Cerebellar nuclear complex (tissue), 1 donor: ENCODE measurements at regions not wholly inside any gene's neighbourhood (a gene's known extent, or its start where the extent isn't known, plus 50 kb on each side); places are given as distances from the start of the nearest gene placed in this dataset.

Source experiments
- DNase-seq, 2 experiments: peaks; one replicate each; lab custom pipeline; 2025; lab: John Stamatoyannopoulos, UW

DNA sequence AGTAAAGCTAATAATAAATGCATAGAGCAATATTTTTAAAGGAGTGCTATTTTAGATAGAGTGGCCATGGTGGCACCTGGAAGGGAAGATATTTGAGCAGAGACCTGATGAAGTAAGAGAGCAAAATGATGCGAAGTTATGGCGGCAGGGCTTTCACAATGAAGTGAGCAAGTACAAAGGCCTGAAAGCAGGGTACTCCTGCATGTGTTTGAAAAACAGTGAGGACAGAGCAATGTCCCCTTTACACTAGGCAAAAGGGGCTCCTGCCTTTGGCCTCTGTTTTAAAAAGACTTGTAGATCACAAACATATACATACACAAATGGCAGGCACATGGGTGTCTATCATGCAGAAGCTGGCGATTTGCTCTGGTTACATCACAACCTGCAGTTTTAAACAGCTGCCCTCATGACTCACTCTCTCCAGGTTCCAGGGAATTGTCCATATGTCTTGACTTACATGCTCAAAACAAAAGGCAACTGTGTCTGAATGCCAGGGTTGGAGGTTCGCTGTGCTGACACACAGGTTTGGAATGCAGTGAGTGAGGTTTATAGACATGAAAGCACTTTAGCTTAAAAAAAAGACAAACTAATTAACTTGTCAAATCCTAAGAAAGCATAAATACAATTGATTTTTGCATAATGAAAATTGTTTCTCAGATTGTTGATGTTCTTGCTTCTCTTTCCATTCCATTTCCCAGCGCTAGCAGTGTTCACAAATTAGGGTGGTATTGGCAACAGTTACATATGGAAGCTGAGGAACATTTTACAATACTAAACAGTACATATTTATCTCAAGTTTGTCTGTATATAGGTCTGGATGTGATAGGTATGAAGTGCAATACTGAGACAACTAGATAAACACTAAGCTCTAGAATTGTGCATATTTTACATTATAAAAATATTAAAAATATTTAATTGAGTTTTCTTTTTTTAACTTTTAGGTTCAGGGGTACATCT is 313.9 kb downstream of the BARHL2 start:
- no peak for DNase-seq

DNA sequence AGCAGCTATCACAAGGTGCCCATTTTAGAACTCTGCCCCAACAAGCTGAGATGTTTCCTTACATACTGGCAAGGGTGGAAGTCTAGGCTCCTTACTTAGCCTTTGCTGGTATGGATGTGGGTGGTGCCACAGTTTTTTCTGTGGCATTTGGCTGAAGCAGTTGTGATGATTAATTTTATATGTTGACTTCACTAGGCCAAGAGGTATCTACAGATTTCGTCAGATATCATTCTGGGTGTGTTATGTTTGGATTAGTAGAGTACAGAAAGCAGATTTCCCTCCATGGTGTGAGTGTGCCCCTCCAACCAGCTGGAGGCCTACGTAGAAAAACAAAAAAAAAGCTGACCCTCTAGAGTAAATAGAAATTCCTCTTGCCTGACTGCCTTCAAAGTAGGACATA is 317.0 kb downstream of the BARHL2 start:
- DNase-seq, result no peak

DNA sequence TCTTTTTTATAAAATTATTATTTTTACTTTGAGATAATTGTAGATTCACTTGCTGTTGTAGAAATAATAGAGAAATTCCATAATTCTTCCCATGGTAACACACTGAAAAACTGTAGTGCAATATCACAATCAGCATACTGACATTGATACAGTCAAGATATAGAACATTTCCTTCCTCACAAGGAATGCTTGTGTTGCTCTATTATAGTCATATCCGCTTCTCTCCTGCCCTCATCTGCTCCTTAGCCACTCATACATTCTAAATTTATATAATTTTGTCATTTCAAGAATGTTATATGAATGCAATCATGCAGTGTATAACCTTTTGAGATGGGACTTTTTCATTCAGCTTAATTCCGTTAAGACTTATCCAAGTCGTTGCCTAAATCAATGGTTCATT is 320.2 kb downstream of the BARHL2 start:
- DNase-seq, result no peak

DNA sequence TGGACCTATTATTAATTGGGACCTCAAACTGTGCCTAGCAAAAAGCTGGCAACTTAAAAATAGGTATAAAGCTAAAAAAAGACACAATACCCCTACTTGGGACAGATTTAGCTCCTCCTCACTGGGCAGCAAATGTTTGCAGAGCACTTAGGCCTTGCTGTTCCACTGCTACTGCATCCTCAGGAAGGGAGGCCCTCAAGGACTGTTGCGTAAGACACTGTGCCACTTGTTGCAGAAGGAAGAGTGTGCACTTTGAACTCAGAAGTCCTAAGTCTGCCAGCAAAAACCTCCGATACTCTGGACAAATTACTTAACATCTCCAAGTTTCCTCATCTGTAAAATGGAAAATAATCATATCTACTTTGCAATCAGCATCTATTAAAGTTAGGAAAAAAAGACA is 322.9 kb downstream of the BARHL2 start:
- no peak for DNase-seq

DNA sequence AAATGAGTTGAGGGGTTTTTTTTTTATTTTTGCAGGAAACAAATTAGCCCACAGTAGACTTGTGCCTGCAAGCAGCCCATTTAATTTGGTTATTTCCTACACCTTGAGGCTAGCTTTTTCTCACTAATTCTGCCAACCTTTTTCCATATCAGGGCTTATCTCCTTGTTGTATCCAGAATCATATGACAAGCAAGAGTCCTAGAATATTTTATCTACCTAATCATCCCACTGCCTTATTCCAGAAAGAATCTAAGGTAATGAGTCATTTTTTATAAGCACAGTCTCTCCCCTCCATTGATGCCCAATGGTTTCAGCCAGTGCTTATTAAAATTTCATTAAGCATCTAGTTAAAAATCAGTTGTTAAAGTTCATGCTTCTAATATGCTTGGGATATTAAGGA is 324.1 kb downstream of the BARHL2 start:
- no peak for DNase-seq

DNA sequence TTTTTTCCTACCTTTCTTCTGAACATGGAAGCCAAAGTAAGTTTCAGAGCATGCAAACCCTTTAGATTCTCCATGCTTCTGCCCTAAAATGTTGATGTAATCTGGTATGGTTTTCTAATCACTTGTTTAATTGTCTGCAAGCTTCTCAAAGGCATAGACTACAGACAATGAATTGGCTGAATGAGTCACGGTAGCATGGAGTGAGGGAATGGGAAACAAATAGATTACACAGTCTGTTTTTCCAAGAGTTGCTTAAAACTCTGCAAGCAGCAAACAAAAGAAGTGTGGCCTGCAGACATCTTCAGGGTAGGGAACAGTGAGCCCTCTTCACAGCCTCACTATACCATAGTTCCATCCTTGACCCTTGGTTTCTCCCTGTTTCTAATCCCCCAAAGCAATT is 326.0 kb downstream of the BARHL2 start:
- DNase-seq, result no peak

DNA sequence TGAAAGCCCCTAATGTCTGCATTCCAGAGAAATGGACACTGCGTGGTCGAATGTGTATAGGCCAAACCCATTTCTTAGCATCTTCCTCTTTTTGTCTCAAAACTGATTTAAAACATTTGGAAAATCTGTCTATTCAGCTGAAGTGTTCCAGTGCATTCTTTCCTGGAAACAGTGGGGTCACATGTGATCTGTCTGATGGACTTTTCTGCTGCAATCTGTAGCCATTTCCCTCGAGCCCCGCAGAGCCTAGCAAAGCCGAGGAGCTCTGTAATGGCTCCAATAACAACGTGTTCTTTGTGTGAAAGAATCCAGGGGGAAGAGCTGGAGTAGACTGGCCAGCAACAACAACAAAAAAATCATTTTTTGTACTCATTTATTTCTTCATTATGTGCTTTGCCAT is 329.3 kb downstream of the BARHL2 start:
- no peak for DNase-seq

DNA sequence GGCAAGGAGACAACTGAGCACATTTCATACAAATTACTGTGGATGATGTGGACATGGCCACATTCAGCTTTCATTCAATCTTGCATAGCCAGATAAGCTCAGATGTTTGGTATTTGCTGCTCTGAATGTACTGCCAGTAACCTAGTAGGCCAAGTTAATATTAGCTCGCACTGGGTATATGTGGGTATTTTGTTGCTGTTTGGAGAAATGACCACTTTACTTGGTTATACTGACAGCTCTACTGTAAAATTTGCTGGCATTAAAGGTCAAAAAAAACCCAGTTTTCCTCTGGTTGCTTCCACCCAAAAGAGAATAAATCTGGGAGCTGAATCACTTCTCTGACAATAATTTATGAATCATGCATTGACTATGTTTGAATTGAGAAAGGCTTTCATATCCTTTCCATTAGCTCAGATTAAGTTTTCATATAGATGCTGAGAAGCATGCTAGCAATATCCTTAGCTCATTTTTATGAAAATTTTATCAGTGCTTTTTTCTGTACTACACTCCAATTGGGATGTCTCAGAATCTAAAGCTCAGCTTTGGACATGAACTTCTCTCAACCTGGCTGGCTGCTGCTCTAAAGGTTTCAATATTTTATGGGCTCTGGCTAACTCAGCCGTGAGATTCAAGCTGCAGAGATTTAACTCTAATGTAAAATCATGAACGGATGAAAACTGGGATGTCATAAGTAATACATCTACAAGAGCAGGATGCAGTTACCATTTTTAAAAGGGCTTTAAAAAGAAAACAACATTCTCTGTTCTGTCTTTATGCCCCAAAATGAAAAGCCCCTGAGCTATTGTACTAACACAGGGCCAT is 330.0 kb downstream of the BARHL2 start:
- no peak for DNase-seq

DNA sequence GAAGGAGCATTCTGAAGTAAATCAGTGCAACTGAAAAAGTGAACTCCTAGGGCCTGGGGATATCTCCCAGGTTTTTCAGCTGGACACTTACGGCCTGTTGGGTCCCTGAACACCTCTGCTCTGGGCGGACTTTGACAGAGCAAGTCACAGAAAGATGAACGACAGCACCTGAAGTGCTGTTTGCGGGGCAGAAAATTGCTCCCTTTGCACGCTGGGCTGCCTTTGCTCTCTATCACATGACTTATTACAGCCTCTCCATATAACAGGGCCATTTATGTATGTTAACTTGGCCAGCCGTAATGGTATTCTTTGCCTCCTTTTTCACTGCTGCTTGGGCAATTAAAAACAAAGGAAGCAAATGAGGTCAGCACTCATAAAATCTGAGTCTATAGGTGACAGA is 332.9 kb downstream of the BARHL2 start:
- no peak for DNase-seq

DNA sequence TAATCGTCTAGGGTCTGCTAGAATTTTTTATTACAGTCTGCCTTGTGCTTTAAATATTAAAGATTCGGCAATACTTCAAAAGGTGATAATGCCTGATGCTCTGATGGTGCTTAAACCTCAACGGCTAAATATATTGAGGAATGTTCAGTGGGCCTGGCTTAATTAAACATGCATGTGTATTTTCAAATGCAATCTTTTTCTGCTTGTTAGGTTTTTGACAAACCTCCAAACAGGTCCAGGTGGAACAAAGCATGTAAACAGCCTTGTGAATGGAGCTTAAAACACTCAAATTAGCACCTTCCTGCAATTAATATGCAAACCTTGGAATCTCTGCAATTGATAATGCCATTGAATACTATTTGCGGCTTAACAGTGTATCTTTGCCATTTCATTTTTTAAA is 334.9 kb downstream of the BARHL2 start:
- no peak for DNase-seq

DNA sequence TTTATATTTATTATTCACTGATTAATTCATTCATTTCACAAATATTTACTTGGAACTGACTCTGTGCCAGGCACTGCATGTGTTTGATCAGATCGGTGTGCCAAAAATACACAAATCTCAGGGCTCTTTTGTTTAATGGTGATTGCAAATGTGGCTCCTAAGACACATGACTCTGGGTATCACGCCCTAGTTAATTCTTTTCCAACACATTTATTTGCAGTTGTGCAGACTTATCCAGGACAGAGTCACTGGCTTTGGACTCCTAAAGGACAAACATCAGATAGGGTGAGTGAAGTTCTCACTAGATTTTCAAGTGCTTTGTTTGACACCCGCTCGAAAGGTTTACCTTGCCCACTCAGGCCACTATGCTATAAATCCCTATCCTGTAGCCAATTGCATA is 335.5 kb downstream of the BARHL2 start:
- no peak for DNase-seq

DNA sequence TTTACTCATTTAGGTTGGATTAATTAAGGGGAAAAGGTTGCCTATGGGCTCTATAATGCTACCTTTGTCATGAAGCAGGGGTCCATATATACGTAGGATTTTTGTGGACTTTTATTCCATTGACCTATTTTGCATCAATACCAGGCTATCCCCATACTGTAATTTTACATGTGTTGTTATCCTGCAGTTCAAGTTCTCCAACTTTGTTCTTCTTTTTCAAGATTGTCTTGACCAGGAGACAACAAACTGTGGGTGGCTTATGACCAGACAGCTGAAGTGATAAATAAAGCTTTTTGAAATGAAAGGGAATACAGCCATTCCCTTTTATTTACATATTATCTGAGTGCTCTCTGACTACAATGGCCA is 345.7 kb downstream of the BARHL2 start:
- no peak for DNase-seq

DNA sequence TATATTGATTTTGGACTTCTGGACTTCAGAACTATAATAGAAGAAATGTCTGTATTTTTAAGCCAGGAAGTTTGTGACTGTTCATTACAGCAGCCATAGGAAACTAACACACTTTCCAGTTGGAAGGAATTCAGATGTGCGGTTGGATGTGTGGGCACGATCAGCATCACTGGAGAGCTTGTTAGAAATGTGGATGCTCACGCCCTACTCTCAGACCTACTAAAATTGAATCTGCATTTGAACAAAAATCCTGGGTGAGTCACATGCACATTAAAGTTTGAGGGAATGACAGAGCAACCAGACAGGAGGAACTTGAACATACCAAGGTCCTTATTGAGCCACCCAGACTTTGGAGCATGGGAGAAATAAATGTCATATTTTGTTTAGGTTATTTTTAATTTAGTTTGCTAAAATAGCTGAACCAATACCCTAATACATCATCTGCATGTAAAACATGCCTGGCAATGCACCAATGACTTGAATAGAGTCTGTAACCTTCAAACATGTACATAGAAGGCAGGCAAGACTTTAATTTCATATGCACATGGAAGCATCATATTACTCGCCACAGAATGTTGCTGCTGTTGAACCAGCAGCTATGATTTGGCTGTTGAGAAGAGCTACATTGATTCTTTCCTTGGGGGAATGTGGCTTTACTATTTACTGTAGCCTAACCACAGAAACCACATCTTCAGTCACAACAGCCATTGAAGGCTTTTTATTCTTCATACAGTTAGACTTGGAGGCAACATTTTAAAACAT is 346.2 kb downstream of the BARHL2 start:
- DNase-seq, result no peak

DNA sequence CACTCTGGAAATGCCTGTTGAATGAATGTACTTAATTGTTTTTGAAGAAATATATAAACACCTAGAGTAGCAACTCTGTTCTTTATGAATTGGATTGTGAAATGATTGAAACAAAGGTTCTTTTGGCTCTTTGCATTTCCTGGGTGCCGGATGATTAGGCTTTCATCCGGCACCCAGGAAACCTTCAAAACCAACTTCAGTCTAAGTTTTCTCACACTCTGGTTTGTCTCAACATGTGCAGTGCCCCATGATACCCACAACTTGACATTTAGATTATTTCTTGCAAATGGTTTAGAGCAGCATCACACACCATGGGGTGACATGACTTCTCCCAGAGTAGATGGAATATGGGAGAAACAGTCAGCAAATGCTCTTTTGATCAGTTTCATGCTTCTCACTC is 354.9 kb downstream of the BARHL2 start:
- DNase-seq, result no peak

DNA sequence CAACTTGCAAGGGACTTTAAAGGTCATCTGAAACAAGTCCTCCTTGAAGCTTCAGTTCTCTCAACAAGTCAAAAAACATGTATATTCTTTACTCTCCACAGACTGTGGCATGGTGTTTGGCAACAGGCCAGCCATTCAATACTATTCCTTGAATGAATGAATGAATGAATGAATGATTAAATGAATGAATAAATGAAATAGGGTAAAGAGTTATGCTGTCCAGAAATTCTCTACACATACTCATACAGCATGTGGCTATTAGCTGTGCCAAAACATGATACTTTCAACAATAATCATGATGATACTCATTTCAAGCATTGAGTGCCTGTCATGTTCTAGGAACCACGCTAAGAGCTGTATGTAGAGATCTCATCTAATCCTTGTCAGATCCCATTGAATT is 356.1 kb downstream of the BARHL2 start:
- no peak for DNase-seq

DNA sequence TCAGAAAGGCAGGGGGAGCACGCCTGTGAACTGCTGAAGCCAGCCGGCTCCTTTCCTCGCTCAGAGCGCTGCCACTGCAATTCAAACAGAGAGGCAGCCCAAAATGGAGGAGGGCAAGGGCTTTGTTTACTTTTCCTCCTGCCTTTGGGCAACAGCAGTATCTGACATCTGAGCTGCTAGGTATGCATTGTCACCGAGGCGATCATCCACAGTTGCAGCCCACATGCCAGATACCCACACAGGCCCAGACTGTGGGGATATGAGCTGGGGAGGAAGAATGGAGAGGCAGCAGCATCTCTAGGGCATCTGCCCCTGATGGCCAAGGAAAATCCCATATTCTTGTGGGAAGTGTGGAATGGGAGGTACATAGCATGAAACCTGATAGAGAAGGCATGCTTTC is 357.1 kb downstream of the BARHL2 start:
- no peak for DNase-seq

DNA sequence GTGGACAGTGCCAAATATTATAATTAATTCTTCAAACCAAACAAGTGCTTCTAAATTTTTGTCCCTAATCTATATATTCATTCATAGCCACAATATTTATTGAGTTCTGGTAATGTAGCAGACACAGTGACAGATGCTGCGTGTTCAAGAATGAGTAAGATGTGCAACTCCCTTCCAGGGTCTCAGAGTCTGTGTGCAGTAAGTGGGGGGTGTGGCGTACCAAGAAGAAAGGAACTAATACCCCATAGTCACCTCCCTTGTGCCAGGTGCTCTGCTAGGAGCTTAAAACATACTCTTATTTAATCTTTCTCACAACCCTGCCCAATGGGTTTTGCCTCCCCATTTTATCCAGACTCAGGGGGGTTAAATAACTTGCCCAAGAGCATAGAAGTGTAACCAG is 358.7 kb downstream of the BARHL2 start:
- no peak for DNase-seq

DNA sequence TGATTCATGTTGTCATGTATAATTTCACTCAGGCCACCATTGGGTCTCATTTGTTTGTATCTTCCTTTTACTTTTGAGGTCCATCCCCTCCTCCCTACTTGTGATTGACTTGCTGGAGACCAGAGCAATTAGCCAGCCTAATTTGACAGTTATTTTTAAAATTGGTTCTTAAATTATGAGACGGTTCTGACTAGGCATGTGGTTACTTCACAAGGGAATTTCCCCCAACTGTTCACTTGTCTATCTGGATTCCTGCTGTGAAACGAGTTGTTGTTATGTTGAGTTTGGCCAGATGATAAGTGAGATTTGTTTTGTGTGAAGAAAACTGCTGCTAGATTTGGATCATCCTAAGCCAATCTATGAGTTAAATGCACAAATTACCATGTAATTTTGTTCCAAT is 359.1 kb downstream of the BARHL2 start:
- DNase-seq, result no peak

DNA sequence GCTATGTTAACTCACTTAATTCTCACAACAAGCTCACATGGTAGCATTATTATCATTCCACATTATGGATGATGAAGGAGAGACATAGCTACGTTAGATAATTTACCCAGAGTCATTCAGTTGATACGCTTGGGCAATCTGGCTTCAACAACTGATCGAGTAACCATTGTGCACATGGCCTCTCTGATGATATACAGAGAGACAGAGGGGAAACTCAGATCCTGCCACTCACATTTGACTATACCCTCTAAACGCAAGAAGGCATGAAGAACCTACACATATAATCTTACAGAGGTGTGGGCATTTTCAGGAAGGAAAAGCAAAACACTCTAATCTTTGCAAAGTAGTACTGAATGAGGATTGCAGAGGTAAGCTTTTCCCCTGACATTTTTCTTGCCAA is 360.1 kb downstream of the BARHL2 start:
- DNase-seq, result no peak

DNA sequence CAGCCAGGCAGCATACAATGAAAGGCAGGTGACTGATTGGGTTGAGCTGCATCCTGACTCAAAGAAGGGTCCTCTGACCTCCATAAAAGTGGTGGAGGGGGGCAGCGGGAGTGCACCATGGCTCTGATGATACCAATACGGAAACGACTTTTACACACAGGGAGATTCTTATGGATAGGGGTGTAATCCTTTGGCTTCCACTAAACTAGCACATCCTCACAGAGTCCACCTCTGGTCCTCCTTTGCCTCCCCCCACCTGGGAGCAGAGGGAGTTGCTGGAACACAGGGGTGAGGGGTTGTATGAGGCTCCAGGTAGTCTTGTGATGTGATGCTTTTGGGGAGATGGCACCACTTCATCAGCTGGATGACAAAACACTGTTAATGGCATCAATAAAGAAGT is 361.0 kb downstream of the BARHL2 start:
- no peak for DNase-seq

DNA sequence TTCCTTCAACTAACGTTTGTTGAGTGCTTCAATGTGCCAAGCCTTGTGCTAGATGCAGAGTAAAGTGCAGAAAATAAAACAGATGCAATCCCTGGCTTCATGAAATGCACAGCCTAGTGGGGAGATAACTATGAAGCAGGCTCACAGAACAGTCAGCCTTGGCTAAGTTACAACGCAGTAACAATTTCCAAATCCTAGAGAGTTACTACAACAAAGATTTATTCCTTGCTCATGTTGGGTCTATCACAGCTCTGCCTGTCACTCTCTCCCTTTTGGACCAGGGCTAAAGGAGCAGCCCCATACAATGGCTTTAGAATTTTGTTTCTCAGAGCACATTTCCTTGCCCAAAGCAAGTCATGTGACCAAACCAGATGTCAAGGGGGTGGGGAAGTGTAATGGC is 359.8 kb downstream of the ZNF326 start:
- no peak for DNase-seq

DNA sequence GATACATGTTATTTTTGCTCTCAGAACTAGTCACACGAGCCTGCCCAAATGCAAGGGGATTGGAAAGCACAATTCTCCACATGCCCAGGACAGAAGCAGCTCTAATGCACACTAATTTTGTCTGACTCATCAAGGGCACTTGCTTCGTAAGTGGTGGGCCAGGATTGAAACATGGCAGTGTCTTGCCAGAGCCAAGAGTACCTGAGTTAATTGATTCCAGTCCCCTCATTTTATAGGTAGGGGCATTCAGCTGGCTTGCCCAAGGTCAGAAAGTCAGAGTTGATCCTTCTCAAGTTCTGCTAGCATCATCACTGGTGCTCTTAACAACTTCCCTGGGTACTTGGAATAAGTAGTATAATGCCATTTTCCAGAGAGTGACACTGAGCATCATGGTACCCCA is 356.1 kb downstream of the ZNF326 start:
- no peak for DNase-seq

DNA sequence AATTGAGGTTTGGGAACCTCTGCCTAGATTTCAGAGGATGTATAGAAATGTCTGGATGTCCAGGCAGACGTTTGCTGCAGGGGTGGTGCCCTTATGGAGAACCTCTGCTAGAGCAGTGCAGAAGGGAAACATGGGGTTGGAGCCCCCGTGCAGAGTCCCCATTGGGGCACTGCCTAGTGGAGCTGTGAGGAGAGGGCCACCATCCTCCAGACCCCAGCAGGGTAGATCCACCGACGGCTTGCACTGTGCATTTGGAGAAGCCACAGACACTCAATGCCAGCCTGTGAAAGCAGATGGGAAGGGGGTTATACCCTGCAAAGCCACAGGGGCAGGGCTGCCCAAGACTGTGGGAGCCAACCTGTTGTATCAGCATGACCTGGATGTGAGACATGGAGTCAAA is 354.6 kb downstream of the ZNF326 start:
- DNase-seq, result no peak
